ENCODE measurements at regions not wholly inside any gene's neighbourhood (a gene's known extent, or its start where the extent isn't known, plus 50 kb on each side); places are given as distances from the start of the nearest gene placed in this dataset.

DNA sequence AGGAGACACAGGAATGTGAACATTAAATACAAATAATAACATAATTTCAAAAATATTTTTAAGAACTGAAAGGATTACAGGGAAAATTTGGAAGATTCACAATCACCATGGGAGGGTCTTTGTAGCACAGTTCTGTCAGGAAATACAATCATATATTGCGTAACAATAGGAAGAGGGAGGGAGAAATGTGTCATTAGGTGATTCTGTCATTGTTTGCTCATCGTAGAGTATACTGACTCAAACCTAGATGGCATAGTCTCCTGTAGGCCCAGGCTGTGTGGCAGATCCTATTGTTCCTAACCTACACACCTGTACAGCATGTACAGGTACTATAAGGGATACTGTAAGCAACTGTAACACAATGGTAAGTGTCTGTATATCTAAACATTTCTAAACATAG lies 330.4 kb downstream of the BRD1 start:
- no peak for DNase-seq

DNA sequence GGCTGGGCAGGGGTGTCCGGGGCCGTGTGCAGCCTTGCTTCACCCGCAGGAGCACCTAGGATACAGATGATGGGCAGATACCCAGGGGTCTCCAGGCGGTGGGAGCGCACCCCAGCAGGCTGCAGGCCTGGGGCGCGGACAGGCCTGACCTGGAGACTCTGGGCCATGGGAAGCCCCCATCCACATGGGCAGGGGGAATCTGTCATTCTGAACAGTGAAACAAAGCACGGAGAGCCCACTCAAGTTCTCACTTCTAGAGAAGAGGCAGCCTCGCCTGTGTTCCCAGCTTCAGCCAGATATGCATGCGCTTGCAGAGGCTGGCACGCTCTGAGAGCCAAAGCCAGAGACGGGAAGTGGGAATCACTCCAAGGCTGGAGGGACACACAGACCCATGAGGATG lies 333.1 kb downstream of the BRD1 start:
- no peak for DNase-seq

DNA sequence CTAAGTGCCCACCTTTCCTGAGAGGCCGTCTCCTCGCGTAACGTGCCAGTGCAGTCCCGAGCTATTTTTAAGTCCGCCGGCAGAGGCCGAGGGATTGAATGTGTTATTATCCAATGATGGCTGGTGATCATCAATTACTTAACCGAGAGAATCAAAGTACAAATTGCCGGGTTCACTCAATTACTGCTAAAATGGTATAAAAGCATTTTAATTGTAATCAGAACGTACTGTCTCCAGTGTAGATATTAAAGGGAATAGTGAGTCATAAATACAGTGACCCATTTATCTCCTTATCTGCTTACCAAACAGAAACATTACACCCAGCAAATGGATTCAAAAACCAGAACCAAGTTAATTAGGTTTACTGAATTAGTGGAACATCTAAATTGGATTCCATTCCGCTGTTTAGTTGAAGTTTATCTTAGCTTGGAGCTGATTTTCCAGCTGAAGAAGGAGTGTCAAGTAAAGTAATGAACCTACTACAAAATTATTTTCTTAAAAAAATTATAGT lies 334.9 kb downstream of the BRD1 start:
- no peak for DNase-seq

DNA sequence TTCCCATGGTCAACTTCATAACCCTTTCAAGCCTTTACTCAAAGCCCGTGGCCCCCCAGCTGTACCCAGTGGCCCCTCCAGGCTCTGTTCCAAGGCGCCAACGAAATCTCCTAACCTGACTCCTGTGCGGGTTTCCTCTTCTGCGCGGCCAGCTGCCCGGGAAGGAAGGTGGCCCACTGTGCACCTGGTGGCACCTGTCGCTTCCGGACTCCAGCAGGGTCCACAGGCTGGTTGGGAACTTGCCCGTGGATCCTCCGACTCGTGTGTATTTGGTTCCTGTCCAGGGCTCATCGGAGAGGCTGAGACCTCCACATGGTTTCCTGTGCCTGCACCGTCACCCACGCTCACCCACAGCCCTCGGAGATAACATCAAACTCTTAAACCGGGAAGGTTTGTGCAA lies 335.4 kb downstream of the BRD1 start:
- DNase-seq = no peak

DNA sequence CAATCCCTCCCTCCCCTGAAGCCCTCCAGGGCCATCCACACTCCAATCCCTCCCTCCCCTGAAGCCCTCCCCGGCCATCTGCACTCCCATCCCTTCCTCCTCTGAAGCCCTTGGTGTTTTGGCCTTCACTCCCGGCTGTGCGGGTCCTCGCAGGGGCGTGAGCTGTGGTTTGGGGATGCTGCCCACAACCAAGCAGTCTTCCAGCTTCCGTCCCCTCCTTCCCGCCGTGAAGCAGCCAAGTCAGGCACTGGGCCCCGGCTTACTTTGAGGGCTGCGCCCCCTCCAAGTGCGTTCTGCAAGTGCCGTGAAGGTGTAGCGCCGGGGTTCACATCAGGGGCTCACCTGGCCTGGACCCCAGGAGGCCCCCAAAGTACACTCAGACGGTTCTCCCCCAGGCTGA lies 335.9 kb downstream of the BRD1 start:
- DNase-seq = no peak

DNA sequence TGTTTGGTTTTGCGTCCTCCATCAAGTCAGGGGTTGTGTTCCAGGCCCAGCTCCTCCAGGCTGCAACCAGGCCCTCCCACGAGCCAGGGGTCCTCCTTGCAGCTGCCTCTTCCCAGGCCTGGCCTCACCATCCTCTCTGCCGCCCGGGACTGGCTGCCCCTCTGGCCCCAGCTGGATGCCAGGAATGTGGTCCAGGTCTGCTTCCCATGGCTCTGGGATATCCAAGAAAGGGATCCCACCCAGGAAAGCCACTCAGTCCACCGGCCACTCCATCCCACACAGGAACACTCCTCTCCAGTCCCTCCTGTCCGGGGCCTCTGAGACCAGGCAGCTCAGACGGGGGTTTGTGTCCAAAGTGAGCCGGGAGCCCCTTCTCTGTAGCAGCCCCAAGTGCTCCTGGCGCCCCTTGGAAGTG lies 336.4 kb downstream of the BRD1 start:
- no peak for DNase-seq

DNA sequence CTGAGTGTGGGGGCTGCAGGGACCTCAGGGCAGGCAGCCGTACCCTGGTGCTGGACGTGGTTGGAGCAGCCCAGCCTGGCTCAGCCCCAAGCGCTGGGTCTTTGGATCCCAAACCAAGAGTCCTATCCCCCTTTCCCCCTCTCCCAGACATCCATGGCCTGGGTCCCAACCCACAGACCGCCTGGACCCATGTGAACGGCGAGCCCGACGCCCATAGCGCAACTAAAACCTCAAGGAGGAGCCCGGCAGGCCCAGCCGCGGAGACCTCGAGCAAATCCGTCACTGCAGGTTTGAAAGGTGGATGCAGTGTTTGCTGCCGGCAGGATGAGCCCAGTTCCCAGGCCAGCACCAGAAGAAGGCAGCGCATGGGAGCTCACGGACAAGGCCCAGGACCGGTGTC lies 337.0 kb downstream of the BRD1 start:
- no peak for DNase-seq

DNA sequence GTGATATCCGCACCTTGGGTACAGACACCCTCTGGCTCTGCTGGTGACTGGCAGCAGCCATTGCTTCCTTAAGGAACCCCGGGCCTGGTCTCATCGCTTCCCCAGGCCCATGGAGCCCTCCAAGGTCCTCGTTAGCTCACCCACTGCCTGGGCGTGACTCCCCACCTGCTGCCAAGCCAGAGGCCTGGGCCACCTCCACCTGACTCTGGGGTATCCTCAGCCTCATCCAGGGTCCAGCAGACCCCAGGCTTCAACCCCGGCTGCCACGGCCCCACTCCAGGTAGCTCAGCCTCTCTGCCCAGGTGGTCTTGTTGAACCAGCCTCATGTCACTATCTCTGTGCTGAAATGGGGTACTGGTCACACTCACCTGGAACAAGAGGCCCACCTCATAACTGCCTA lies 337.9 kb downstream of the BRD1 start:
- DNase-seq = no peak

DNA sequence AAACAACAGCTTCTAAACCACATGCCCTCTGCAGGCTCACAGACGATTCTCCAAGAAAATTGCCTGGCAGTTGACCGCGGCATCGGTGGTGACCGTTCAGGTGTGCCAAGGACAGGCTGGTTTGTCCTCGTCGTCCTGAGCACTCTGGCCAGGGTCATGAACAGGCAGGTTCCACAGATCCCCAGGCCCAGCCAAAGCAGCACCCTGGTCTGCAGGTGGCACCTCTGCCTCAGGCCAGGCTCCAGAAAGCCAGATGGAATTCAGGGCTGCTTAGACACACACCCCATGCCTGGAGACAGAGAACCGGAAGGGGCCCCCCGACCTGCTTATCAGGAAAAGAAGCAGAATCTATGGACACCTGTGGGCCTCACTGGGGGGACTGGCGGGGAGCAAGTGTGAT lies 338.7 kb downstream of the BRD1 start:
- no peak for DNase-seq

DNA sequence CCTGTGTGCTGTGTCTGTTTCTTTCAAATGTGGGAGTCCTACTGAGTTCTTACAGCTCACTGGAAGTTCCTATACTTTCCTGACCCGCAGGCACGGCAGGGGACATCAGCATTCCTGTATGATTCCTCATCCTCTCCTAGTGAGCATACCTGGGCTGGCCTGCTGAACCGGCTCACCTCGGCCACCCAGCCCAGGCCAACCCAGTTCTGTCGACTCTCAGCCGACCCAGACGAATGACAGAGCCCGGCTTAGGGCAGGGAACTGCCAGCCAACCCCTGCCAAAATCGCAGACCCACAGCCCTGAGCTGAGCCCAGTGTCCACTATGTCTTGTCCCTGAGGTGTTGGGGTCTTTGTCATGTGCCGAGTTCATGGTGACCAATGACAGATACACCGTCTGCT lies 339.7 kb downstream of the BRD1 start:
- DNase-seq = no peak

DNA sequence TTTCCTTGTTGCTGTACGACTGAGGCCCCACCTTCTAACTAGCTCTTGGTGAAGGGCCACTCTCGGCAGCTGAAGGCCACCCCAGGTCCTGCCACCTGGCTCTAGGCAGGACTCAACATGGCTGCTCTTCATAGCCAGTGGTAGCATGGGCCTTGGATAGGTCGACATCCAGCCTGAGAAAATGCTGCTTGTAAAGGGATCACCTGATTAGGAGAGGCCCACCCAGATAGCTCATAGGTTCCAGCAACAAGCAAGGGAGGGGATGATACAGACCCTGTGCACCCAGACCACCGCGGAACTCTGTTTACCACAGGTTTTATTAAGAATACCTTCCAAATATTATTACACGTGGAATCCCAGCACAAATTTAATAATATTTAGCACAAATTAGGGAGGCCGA lies 341.4 kb downstream of the BRD1 start:
- DNase-seq = no peak

DNA sequence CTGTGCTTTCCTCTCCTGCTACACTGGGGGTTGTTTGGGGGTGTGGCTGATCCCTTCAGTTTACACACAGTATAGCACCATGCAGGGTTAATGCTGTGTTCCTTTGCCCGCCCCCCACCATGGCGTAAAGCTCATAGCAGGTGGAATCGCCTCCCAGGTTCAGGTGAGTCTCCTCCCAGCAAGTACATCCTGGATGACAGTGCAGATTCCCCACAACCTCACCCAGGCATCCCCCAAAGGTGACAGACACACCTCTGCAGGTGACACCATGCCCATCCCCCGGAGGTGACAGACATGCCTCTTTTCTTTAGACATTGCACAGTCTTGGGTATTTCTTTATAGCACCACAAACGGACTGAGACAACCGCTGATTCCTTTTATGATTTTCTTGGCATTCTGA lies 343.7 kb downstream of the BRD1 start:
- no peak for DNase-seq

DNA sequence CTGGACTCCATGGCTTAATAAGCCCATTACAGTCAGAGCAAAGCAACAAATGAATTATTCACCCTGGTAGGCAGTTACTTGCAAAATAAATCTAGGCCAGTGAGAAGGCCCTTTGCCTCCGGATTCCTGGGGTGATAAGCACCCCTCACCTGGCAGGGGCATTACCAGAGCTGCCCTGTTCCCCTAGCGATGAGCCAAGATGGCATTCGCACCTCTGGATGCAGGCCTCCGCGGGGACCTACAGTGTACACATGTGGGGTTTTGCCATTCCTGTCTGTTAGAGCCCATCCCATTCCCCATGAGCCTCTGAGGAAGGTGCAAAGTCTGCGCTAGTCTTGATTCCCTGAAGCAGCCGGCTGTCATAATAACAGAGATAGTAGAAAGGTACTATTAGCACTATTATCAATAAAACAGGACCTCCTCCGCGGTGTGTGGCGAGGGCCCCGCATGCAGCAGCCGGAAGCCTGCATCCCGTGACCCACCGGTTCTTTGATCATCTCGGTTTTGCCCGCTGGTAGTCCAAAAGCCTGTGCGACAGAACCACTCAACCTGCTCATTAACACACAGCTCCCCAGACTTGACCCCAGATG lies 344.3 kb downstream of the BRD1 start:
- DNase-seq = no peak

DNA sequence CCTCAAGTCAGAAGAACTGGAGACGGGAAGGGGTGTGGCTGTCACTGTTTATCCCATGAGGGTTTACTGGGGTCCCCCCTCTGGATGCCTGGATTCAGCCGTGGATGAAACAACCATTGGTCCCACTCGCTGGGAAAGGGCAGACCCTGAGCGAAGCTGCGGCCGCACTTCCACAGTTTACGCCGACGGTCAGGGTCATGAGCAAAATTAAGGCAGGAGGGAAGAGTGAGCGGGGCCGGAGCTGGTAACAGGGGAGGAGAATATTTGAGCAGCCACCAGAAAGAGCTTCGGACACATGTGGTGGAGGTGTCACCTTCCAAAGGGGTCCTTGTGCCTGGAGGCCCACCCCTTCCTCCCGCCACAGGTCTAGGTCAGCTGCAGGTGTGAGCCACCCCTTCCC lies 344.9 kb downstream of the BRD1 start:
- no peak for DNase-seq

DNA sequence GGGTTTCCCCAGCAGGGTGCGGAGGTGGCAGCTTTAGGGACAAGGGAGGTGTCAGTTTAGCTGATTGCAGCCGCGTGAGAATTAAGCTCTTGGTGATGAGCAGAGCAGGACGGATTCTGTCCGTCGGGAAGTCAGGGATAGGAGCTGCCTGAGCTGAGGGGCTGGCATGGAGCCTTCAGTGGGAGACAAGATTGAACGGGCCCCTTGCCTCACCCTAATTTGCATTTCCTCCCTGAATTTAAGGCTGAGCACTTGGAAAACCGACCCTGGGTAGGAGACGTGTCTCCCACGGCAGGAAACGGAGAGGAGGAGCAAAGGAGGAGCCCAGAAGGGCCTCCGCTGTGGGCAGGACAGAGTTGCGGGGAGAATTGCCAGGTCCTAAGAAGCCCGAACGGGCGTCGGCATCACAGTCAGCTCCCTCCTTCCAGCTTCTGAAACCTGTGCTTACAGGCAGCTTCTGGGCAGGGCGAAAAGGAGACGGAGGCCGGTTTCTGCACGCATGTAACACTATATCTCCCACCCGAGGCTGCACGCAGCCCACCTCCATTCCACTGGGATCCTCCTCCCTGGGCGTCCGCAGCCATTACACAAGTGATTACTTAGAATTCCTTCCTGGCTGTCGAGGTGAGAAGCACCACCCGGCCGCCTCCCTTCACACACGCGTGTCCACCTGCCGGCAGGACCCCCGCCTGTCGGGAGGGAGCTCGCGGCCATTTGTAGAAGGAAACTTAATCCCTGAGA lies 345.8 kb downstream of the BRD1 start:
- DNase-seq = no peak

DNA sequence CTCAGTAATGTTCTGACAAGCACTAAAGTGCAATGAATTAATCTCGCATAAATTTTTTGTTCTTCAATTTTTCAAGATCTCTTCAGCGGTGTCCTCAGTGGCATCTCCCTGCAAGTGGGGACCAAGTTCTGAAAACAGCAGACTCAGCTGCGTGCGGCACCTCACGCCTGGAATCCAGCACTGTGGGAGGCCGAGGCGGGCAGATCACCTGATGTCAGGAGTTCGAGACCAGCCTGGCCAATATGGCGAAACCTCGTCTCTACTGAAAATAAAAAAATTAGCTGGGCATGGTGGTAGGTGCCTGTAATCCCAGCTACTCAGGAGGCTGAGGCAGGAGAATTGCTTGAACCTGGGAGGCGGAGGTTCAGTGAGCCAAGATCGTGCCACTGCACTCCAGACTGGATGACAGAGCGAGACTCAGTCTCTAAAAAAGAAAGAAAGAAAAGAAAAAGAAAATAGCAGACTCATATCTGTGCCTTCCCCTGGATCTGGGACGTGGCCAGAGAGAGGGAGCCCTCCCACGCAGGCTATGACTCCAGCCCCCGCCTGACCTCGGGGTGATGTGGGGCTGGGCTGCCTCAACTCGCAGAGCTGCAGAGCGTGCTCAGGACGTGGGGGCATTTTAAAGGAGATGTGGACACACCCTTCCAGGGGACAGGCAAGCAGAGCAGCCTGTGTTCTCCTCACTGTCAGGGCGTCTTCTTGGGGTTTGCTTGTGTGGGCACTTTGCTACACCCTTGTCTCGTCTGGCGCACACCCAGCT lies 346.6 kb downstream of the BRD1 start:
- DNase-seq = no peak

DNA sequence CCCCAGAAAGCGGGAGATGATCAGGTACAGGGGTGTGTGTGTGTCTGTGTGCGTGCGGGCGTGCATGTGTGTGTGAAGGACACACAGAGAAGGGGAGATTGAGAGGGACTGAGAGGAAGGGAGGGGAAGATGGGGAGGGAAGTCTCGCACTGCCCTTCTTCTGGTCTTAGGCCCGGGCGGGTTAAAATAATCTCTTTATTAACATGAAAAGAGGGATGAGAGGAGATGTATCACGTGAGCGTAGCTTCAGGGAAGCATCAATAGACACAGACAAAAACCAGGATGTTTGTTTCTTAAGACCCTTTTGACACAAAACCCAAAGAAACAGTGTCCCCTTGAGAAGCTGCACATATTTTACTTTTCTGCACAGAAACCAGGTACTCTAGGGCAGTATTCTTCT lies 347.3 kb downstream of the BRD1 start:
- no peak for DNase-seq

DNA sequence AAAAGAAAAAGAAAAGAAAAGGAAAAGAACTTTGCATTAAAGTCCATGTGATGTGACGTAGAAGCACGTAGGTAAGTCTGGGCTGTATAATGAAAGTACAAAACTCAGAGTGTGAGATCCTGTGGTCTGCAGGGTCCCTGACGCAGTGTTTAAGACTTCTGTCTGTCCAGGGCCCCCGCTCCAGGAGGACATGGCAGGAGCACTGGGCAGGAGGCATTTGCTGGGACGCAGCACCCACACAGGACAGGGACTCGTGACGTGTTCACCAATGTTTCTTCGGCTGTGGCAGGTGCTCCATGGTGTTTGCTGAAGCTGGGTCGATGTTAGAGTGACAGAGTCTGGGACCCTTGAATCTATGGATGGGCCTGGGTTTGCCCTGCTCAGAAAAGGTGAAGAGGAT lies 348.1 kb downstream of the BRD1 start:
- no peak for DNase-seq

DNA sequence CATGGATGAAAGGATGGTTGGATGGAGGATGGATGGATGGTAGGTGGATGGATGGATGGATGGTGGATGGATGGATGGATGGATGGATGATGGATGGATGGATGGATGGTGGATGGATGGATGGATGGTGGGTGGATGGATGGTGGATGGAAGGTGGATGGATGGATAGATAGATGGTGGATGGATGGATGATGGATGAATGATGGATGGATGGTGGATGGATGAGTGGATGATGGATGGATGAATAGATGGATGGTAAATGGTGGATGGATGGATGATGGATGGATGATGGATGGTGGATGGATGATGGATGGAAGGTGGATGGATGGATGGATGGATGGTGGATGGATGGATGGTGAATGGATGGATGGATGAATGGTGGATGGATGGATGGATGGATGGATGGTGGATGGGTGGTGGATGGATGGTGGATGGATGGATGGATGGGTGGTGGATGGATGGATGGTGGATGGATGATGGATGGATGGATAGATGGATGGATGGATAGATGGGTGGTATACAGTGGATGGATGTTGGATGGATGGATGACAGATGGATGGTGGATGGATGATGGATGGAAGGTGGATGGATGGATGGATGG lies 350.8 kb downstream of the BRD1 start:
- DNase-seq = no peak

DNA sequence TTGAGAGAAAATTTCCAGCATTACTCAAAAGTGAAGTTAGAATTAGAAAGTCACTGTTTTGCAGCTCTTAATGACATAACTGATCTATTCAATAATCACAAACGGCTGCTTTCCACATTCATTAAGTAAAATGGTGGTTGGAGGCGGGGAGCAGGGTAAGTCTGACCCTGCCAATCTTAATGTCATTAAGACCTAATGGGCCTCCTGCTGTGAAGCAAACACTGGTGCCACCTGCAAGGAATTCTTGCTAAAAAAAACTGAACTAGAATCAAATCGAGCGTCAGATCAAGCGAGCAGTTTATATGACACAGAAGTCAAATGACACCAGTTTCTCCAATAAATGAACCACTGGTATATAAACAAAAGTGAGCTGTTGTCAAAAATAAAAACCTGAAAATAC lies 351.5 kb downstream of the BRD1 start:
- no peak for DNase-seq

DNA sequence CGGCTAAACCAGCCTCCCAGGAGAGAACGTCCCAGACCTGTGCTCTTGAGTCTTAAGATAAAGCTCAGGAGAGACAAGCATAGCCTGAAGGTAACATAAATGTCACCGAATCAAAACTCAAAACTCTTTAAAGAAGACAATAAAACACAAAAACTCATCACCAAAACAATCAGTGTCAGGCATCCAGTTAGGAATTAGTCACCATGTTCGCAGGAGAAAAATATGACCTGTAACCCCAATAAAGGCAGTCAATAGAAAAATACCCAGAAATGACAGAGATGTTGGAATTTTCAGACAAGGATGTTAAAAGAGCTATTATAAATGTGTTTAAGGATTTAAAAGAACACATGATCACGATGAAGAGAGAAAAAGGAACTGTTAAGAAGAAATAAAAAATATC lies 352.4 kb downstream of the BRD1 start:
- no peak for DNase-seq

DNA sequence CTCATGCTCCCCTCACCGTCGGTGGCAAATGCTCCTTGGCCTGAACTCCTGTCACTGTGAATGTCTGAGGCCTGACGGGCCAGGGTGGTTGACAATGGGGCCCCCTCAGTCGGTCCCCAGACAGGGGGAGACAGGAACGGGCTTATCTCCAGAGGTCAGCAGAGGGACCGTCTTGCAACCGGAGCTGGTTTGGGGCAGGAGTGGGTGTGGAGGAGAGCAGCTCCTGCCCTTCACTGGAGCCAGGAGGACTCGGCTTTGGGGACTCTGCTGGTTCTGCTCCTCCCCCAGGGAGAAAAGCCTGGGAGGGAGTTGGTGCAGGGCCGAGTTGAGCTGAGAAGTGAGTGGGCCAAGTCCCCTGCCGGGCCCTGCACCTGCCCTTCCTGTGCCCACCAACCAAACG lies 354.4 kb downstream of the BRD1 start:
- DNase-seq = no peak

DNA sequence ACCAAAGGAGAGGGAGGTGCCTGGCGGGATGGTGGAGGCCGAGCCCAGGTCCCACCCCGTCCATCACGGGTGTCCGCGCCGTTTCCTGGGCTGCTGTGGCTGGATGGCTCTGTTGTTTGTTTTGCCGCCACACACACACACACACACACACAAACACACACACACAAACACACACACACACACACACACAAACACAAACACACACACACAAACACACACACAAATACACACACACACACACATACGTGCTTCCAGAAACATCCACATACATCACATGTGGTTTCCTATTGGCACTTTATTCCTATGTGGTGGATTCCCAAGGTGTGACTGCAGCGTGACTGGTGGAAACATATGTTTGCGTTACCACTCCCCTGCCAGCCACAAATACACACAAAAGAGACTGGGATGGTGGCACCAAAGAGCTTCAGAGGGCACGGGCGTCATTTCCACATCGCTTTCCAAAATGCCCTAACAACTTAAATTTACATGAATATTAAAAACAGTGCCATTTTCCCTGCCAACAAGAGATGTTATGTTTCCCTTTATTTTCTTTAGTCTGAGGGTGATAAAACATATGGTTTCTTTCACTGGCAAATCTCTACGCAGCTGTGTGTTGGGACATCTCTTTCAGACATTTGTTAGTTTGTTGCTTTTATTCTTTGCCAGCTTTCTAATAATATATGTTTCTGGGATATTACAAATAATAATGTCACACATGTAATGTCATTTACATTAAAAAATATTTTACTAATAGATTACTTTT lies 356.8 kb downstream of the BRD1 start:
- no peak for DNase-seq
